CD4-positive, alpha-beta T cell treated with Interleukin-12 subunit alpha and Interleukin-12 subunit beta, for 1 hour (primary cell): ENCODE measurements at regions not wholly inside any gene's neighbourhood (a gene's known extent, or its start where the extent isn't known, plus 50 kb on each side); places are given as distances from the start of the nearest gene placed in this dataset.

Experiments
- DNase-seq: peaks from one replicate; pipeline ENCODE4 v3.0.0-alpha.2; 2020

- no peak for DNase-seq
Measured at GRCh38 chr15:46753946-46754345, 963.4 kb upstream of the SEMA6D start.

- no peak for DNase-seq
Measured at GRCh38 chr15:46763091-46763490, 954.2 kb upstream of the SEMA6D start.

GRCh38 chr15:46764851-46765250, 952.5 kb upstream of the SEMA6D start:
- DNase-seq: no peak

GRCh38 chr15:46766021-46766420, 951.3 kb upstream of the SEMA6D start:
- no peak for DNase-seq

- DNase-seq: no peak
Measured at GRCh38 chr15:46768287-46768686, 949.0 kb upstream of the SEMA6D start.

GRCh38 chr15:46773016-46773415, 944.3 kb upstream of the SEMA6D start:
- no peak for DNase-seq

- DNase-seq: no peak
Measured at GRCh38 chr15:46778876-46779275, 938.4 kb upstream of the SEMA6D start.

GRCh38 chr15:46786590-46787285, 930.6 kb upstream of the SEMA6D start:
- no peak for DNase-seq

- no peak for DNase-seq
Measured at GRCh38 chr15:46795685-46796084, 921.6 kb upstream of the SEMA6D start.

GRCh38 chr15:46808834-46809233, 908.5 kb upstream of the SEMA6D start:
- no peak for DNase-seq

- no peak for DNase-seq
Measured at GRCh38 chr15:46815240-46815639, 902.1 kb upstream of the SEMA6D start.

GRCh38 chr15:46815765-46816164, 901.5 kb upstream of the SEMA6D start:
- no peak for DNase-seq

GRCh38 chr15:46848704-46849103, 868.6 kb upstream of the SEMA6D start:
- DNase-seq: no peak

- no peak for DNase-seq
Measured at GRCh38 chr15:46853600-46853999, 863.7 kb upstream of the SEMA6D start.

- DNase-seq: no peak
Measured at GRCh38 chr15:46854564-46854963, 862.7 kb upstream of the SEMA6D start.

- no peak for DNase-seq
Measured at GRCh38 chr15:46855388-46855787, 861.9 kb upstream of the SEMA6D start.

- DNase-seq: no peak
Measured at GRCh38 chr15:46856839-46857502, 860.3 kb upstream of the SEMA6D start.

GRCh38 chr15:46858150-46858549, 859.2 kb upstream of the SEMA6D start:
- DNase-seq: no peak

- DNase-seq: no peak
Measured at GRCh38 chr15:46861796-46862195, 855.5 kb upstream of the SEMA6D start.

- no peak for DNase-seq
Measured at GRCh38 chr15:46865155-46865554, 852.1 kb upstream of the SEMA6D start.

GRCh38 chr15:46872286-46872980, 844.9 kb upstream of the SEMA6D start:
- no peak for DNase-seq

- DNase-seq: no peak
Measured at GRCh38 chr15:46872981-46873330, 844.3 kb upstream of the SEMA6D start.

GRCh38 chr15:46879032-46879770, 838.1 kb upstream of the SEMA6D start:
- DNase-seq: no peak

- DNase-seq: no peak
Measured at GRCh38 chr15:46880791-46881190, 836.5 kb upstream of the SEMA6D start.
